NCI-H1092 treated with DMSO at 0.1 percent for 48 hours (cell line): ENCODE measurements at regions not wholly inside any gene's neighbourhood (a gene's known extent, or its start where the extent isn't known, plus 50 kb on each side); places are given as distances from the start of the nearest gene placed in this dataset.
"Not testable (repeated sequence)": the region's sequence is repeated elsewhere in the genome, so short reads cannot be mapped to it uniquely, and the experiment has no call there.

Source experiments
- DNase-seq: peaks from one replicate; lab custom pipeline; 2025; lab: John Stamatoyannopoulos, UW

DNA sequence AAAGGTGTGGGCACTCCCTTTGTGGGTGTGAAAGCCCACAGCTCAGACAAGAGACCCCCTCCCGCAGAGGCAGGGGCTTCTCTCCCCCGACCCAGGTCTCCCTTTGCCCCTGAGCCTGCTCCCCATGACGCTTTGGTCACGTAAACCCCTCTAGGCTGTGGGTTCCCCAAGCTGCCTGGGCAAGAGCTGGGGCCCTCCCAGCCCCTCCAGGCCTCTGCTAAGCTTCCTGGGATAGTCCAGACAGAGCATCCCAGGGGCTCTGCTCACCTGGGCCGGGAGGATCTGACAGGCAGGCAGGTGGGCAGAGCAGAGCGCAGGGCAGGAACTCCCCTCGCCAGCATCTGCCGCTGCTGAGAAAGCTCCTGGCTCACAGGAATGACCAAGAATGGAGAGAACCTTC lies 177.3 kb downstream of the BANP start:
- no peak for DNase-seq

DNA sequence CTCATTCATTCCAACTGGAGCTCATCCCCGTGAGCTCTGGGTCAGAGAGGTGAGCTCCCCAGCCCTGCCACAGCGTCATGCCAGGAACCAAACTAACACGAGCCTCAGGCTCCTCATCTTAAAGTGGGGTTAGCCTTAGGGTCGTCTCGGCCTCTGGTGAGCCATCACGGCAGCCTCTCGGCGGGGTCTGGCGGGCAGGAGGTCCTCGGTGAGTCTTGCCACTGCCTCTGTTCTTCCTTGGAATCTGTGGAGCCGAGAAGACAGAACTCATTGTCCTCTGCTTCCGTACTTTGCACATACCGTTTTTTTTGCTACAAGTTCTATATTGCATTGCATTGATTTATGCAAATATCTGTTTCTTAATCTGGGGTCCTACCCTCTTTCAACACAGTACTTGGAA lies 177.9 kb downstream of the BANP start:
- not testable (repeated sequence) for DNase-seq

DNA sequence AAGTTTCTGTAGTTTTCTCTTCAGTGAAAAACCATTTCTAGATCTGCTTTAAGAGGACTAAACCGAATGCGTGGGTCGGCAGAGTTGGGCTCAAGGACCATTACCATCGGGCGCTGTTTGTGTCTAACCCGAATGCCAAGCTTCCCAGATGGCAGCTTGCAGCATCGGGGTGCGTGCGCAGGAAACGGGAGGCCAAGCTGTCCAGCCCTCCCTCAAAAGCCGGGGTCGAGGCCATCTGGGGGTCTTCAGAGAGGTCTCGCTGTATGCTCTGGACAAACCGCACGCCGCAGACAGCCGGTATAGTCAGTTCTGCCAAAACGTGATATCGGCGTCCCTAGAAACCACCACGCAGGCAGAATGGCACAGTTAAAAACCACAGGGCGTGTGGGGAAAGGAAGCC lies 178.8 kb downstream of the BANP start:
- no peak for DNase-seq

DNA sequence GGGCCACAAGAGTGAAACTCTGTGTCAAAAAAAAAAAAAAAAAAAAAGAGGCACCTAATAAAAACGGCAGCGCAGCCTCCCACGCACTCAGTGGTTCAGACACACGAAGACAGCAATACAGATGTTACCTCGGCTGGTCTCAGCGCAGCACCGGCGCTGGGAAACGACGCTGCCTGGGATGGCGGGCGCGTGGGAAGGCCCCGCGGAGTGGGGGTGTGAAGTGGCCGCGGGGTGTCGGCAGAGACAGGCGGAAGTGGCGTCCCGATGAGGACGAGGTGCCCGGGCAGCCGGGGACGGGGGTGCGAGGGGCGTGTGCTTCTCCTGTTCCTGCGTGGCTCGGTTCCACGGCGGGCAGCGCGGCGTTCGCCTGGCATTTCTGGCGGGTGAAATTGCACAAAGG lies 179.4 kb downstream of the BANP start:
- DNase-seq = no peak

DNA sequence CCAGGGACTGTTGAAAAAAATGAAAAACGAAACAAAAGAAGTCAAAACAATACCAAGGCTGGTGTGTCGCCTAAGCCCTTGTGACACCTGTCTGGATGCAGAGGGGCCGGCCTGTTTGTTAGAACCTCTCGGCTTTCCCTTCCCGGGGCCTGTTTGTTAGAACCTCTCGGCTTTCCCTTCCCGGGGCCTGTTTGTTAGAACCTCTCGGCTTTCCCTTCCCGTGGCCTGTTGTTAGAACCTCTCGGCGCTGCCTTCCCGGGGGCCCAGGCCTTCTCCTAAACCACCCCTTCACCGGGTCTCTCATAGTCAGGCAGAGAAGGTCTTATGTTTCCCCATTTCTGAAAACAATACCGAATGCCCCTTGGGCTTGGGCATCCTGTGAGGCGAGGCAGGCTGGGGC lies 180.0 kb downstream of the BANP start:
- DNase-seq = no peak

DNA sequence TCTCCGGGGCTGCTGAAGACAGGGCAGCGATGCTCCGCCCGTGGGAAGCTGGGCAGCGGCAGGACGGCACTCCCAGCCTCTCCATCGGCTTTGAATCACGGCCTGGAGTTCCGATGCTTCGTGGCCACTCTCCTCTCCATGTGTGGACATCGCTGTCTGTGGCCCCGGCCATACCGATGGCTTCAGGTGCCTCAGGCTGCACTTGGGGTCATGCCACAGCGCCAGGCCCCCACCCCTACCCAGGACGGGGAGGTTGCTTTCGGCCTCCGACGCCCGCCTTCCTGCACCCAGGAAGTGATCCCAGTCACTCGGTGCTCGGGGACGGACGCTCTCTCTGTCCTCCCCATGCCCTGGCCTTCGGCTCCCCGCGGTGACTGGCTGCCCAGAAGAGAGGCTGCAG lies 180.7 kb downstream of the BANP start:
- DNase-seq = no peak

DNA sequence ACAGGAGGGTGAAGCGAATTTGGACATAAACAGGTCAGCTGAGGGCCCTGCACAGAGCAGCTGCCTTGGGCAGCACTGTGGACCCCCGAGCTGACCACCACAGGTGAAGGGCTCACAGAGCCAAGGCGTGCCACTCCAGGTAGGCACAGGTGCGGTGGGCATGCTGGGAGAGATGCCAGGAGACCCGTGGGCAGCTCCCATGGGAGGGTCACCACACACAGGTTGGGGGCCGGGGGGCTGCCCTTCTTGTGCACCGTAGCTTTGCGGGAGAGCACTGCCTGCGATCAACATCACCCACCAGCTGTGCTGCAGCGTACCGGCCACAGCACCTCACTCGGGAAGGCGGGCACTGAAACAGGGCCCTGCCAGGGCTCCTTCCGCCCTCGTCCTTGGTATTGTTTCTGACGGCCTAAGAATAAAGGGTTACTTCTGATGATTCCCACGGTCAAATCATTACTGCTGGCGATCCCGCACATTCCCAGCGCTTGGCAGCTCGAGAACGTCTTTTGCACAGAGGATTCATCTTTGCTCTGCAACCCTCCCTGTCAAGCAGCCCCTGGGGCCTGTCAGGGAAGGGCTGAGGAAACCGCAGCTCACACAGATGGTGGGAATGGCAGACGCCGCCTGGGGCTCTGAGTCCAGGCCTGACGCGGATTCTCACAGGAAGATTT lies 181.7 kb downstream of the BANP start:
- no peak for DNase-seq

DNA sequence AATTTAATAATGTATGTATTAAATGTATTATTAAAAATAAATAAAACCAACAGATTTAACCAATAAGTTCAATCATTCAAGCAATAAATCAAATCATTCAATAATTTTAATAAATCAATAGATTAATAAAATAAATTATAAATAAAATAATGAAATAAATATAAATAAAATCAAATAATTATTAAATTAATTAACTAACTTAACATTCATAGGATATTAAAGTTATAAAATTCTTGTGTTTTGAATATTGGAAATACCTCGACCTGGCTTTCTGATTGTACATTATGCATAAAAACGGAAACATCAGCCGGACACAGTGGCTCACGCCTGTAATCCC lies 182.2 kb downstream of the BANP start:
- no peak for DNase-seq

DNA sequence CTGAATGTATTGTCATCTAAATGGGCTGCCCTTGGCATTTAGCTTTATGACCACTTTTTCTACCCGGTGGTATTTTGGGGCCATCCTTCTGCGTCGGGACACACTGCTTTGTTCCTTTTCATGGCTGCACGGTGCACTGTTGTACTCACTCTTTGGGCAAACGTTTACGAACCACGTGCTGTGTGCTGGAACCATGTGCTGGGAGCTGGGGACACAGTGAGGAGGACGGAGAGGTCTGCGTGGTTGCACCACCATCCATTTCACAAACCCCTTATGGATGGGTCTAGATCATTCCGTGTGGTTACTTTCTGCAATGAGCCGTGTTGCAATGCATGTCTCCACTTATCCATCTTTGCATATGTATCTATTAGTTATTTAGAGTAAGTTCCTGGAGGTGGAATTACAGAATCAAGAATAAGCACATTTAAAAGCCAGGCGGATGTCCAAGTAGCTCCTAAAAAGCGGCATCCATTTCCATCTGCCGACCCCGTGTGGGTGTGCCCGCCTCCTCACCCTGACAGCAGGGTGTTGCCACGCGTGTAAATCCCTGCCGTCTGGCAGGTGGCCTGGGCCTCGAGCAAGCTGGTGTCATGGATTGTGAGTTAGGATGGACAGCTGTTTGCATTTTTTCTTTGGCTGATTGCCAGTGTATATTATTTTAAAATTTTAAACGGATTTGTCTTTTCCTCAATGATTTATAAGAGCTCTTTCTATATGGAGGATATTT lies 183.1 kb downstream of the BANP start:
- DNase-seq = not testable (repeated sequence)

DNA sequence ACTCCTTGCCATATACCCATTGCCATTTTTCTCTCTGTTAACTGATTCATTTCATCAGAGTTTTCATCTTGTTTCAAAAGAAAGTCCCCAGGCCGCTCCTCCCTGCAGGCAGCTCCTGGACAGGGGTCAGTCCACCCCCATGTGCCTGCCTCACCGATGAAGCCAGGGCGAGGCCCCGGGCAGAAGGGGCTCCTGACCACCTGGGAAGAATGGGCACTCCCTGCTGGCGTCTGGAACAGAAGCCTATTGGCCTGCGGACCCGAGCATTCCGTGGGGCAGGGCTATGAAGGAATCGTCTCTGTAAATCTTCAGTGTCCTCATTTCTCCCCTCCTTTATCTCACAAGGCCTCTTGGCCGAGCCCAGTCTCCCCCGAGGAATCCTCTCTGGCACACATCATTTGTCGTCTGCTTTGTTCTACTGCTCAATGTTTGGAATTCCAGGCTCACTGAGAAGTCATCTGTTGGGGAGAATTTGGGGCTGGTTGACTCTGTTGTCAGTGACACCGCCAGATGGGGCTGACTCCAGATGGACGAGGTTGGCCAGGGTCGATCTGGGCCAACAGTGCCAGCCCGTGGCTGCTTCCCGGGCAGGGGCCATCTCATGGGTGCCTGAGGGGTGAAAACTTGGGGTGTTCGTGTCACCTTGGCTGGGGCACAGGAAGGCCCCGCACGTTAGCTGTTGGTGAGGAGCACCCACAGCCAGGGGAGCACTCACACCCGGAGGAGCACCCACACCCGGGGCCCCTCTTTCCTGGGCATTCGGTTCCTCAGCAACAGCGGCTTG lies 183.9 kb downstream of the BANP start:
- not testable (repeated sequence) for DNase-seq

DNA sequence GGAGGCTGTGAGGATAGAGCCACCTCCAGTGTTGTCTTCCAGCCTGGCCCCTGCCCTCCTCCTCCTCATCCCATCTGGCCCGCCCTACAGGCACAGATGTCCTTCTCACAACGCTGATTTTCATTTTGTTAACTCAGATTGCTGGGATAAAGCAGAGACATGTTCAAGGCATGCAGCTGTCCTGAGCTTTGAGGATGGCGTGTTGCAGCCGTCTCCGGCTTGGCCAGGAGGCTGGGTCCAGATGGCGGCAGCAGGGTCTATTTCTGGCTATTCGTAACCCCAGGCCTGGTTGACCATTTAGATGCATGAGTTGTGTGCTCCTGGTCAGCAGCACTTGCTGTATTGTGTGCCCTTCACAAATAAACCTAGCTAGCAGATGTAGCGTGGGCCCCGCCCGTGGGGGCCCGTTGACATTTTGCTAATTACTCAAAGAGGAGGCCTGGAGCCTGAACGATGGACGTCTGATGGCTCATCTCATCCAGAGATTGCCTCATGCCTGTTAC lies 185.0 kb downstream of the BANP start:
- DNase-seq = not testable (repeated sequence)

DNA sequence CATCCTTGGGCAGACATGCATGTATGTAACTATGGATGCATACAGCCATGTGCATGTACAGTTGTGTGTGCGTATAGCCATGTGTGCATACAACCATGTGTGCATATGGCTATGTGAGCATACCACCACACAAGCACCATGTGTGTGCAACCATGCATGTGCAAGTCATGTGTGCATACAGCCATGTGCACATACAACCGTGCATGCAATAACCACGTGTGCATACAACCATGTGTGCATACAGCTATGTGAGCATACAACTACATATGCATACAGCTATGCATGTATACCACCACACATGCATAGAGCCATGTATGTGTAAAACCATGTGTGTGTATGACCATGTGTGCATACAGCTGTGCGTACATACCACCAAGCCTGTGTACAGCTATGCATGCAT lies 185.7 kb downstream of the BANP start:
- DNase-seq = not testable (repeated sequence)

DNA sequence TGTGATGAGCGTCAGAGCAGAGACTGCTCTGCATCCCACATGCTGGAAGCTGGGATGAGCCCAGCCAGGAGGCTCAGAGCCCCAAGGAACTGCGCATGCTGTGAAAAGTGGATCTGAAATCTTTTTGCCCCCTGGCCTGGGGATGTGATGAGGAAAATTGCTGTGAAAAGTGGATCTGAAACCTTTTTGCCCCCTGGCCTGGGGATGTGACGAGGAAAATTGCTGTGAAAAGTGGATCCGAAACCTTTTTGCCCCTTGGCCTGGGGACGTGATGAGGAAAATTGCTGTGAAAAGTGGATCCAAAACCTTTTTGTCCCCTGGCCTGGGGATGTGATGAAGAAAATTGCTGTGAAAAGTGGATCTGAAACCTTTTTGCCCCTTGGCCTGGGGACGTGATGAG lies 187.9 kb downstream of the BANP start:
- DNase-seq = not testable (repeated sequence)

DNA sequence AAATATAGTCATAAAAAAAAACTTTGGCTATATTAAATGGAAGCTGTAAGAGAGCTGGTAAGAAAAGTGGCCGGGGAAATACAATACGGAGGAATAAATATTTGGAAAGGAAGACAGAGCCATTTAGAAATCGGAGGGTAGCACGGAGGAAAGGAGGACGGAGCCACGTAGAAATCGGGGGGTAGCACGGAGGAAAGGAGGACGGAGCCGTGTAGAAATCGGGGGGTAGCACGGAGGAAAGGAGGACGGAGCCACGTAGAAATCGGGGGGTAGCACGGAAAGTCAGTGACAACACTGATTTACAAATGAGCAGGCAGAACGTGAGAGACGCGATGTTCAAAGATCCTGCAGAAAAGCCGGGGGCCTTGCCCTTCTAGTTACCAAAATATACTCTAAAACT lies 189.0 kb downstream of the BANP start:
- DNase-seq = not testable (repeated sequence)

DNA sequence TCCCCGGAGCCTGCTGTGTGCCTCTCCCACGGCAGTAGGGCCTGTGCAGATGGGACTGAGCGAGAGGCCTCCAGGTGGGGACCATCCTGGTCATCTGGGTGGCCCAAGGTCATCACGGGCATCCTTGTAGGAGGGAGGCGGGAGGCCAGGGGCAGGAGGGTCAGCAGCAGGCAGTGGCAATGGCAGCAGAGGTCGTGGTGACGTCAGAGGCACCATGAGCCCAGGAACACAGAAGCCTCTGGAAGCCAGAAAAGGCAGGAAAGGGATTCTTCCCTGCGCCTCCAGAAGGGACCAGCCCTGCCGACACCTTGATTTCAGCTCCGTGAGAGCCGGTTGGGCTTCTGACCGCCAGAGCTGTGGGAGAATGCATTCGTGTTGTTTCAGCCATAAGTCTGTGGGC lies 190.3 kb downstream of the BANP start:
- DNase-seq = no peak

DNA sequence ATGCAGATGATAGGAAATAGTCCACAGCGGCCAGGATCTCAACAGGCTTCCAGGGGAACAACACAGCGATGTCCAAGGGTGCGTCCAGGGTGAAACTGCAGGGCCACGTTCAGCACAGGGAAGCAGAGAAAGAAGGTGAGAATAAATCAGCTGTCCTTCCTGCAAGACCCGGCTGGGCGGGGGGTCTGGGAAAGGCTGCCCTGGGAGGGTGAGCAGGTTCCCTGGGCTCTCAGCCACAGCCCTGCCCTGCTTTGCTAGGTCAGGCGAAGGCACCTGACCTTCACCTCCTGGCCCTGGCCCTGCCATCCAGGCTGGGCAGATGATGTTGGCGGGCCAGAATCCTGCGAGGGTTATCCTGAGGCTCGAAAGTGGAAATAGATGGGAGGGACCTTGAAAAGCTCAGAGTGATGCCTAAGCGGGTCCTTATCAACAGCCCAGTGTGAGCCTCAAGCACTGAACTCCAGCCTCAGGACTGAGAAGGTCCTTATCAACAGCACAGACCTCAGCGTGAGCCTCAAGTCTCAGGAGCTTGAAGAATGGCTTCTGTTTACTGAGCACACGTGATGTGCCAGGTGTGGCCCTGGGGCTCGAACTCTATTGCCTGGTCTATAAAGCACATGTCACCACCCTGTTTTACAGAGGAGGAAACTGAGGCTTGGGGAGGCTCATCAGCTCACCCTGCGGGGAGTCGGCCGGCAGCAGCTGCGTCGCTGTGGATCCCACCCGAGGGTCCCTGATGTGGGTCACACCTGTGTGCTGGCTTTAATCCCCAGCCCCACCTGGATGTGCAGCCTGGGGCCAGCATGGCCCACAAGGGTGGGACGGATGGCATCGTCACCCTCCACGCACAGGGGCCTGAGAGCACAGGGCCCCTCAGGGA lies 191.1 kb downstream of the BANP start:
- DNase-seq = not testable (repeated sequence)

DNA sequence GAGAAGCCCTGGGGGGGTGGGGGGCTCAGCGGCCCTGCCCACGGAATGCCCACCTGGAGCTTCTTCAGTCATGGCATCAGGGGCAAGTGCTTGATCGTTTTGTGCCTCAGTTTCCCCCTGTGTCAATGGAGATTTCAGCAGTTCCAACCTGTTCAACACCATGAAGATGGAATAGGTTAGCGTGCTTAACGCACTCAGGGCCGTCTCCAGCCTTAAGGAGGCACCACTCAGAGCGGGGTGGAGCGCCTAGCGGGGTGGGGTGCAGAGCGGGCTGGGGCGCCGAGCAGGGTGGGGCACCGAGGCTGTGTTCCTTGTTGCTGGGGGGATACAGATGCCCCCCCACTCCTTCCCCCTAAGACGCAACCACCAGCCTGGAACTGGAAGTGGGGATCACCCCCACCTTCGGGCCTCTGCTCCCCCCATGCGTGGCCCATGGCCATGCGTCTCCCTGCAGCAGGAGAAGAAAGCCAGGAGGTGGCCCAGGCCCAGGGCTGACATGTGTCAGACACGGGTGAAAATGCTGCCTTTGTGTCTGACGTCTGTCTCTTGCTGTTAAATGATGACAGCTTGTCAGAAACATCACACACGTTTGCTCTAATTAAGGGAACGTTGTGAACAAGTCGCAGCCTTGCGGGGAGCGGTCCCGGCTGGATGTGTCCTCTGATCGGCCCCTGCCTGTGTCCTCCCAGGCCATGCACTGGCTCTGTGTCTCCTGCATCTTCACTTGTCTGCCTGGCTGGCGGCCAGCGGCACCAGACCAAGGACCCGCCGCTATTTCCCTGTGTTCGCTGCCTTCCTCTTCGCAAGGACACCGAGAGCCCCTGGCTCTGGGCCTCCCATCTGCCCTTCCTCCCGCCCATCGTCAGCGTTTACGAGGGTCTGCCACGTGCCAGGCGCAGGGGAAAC lies 192.1 kb downstream of the BANP start:
- DNase-seq = not testable (repeated sequence)

DNA sequence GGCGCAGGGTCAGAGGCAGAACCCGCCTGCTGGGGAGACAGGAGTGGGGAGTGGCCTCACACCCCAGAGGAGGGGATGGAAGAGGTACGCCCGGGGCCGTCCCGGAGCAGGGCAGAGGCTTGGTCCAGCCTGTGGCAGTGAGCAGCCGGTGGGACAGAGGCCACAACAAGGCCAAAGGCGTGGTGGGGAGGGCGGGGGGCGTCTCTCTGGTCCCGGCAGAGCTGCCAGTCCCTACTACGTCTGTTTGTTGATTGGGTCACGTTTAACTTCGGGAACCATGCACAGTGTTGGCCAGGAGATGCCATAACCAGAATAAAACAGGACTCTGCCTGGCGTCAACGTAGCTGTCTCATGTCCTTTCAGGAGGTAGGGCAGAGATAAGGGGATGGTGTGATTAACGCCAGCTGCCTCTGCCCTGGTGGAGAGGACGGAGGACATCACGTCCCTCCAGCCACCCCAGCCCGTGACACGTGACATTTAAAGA lies 192.8 kb downstream of the BANP start:
- DNase-seq = no peak

DNA sequence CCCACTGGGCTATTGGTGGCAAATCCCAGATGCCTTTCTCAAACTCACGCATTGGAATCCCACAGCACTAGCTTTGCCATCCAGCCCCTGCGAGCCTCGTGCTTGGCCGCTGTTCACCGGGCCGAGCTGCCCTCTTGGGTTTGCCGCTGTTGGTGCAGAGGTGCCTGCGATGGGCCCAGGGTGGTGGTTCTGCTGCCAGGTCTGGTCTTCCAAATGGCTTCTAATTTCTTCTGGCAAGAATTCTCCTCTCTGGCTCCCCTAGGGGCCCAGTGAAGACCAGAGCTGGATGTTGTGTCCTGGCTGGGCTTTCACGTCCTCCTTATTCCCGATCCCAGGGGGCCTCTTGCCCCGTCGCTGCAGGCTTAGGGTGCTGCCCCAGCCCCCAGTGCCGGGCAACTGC lies 194.1 kb downstream of the BANP start:
- not testable (repeated sequence) for DNase-seq

DNA sequence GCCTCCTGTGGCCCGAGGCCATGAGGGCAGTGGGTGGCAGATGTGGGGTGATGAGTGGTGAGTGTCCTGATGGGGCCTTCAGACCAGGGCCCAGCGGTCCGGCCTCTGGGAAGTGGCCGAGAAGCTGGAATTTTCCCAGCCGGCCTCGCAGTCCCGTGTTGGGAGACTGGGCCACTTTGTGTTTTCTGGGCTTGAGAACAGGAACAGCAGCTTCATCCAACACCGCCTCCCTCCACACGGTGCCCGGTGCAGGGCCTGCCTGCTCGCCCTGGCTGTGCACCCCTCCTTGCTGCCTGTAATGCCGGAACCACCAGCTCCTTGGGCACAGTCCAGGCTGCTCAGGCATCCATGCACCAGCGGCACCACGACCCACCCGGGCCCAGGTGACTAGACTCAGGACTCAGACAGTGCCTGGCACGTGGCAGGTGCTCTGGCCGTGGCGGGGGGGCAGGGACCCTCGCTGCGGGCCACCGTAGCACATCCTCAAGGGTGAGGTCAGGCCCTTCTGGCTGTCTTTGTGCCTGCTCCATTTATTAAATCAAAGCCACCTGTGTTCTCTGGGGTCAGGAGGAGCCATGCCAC lies 194.7 kb downstream of the BANP start:
- DNase-seq = not testable (repeated sequence)
